ENCODE measurements at regions not wholly inside any gene's neighbourhood (a gene's known extent, or its start where the extent isn't known, plus 50 kb on each side); places are given as distances from the start of the nearest gene placed in this dataset.

- TF ChIP-seq JUND (IDR thresholded peaks at IDR 0.05) (no peak), CTCF (IDR thresholded peaks at IDR 0.05) (no peak), POLR2AphosphoS5 (IDR thresholded peaks at IDR 0.05; ENCODE audit: low read depth, low read length) (no peak), FOXM1 (IDR thresholded peaks at IDR 0.05; ENCODE audit: low read depth) (no peak), RAD21 (IDR thresholded peaks at IDR 0.05; ENCODE audit: low read length) (no peak), MAX (IDR thresholded peaks at IDR 0.05; ENCODE audit: low read depth) (no peak), USF2 (IDR thresholded peaks at IDR 0.05; ENCODE audit: borderline replicate concordance, low read depth, low read length) (no peak)
Measured at GRCh38 chr2:63743982-63744966, 97.4 kb upstream of the UGP2 start.

All from SK-N-SH (cell line).